ENCODE measurements at regions not wholly inside any gene's neighbourhood (a gene's known extent, or its start where the extent isn't known, plus 50 kb on each side); places are given as distances from the start of the nearest gene placed in this dataset.
A peak's percentile ranks its signal among the peaks of the same experiment; 100 is the strongest.

- no peak for DNase-seq
These were observed 394.0 kb downstream of the ZNF521 start for GRCh38 chr18:24958001-24958400.

GRCh38 chr18:24959051-24959476, 392.9 kb downstream of the ZNF521 start:
- no peak for DNase-seq

GRCh38 chr18:24964216-24964615, 387.8 kb downstream of the ZNF521 start:
- no peak for DNase-seq

GRCh38 chr18:24968238-24968775, 383.7 kb downstream of the ZNF521 start:
- peak; percentile 92 for DNase-seq

GRCh38 chr18:24972577-24972976, 379.4 kb downstream of the ZNF521 start:
- no peak for DNase-seq

GRCh38 chr18:24974431-24974830, 377.5 kb downstream of the ZNF521 start:
- peak; percentile 26 for DNase-seq

- no peak for DNase-seq
These were observed 376.2 kb downstream of the ZNF521 start for GRCh38 chr18:24975496-24976372.

- DNase-seq = no peak
These were observed 375.5 kb downstream of the ZNF521 start for GRCh38 chr18:24976502-24976901.

GRCh38 chr18:24979235-24979634, 372.7 kb downstream of the ZNF521 start:
- DNase-seq = no peak

GRCh38 chr18:24982831-24983230, 369.1 kb downstream of the ZNF521 start:
- peak; percentile 58 for DNase-seq

- no peak for DNase-seq
These were observed 368.3 kb downstream of the ZNF521 start for GRCh38 chr18:24983566-24984139.

- DNase-seq = peak; percentile 55
These were observed 366.4 kb downstream of the ZNF521 start for GRCh38 chr18:24985586-24985985.

- DNase-seq = peak; percentile 27
These were observed 365.2 kb downstream of the ZNF521 start for GRCh38 chr18:24986666-24987302.

GRCh38 chr18:24987303-24988252, 364.4 kb downstream of the ZNF521 start:
- DNase-seq = peak; percentile 73

GRCh38 chr18:24988253-24988840, 363.6 kb downstream of the ZNF521 start:
- no peak for DNase-seq

- no peak for DNase-seq
These were observed 362.0 kb downstream of the ZNF521 start for GRCh38 chr18:24989760-24990593.

GRCh38 chr18:24990671-24991134, 361.3 kb downstream of the ZNF521 start:
- DNase-seq = no peak

- DNase-seq = no peak
These were observed 360.6 kb downstream of the ZNF521 start for GRCh38 chr18:24991141-24992060.

- peak; percentile 57 for DNase-seq
These were observed 359.5 kb downstream of the ZNF521 start for GRCh38 chr18:24992491-24992890.

GRCh38 chr18:24993628-24994027, 358.3 kb downstream of the ZNF521 start:
- DNase-seq = no peak
